Panc1 (cell line): ENCODE measurements at regions not wholly inside any gene's neighbourhood (a gene's known extent, or its start where the extent isn't known, plus 50 kb on each side); places are given as distances from the start of the nearest gene placed in this dataset.

Experiments used
- ATAC-seq: fragments of 200-7000 bp; cut with Tn5 transposase; 2 replicates; pipeline ENCODE4 v1.9.1; 2020; ENCODE audit warnings: mild to moderate bottlenecking, moderate library complexity
- BruUV-seq: library from RNA; stranded (reverse); fragments of 400-500 nt; replicated peaks from 2 replicates; lab custom pipeline; 2021; lab: Mats Ljungman, UMichigan
- CTCF ChIA-PET: fragments of 300-600 bp; sonication (Branson Sonifier 250); formaldehyde crosslinking; loops from one replicate; lab custom pipeline; 2022; ENCODE audit warnings: antibody characterized with exemption; lab: Charles Lee
- POLR2A ChIA-PET: fragments of 300-600 bp; sonication (Branson Sonifier 250); formaldehyde crosslinking; loops from one replicate; lab custom pipeline; 2022; ENCODE audit warnings: antibody characterized with exemption; lab: Charles Lee
- DNase-seq: peaks from one replicate; pipeline ENCODE4 v3.0.0-alpha.2; 2010; ENCODE audit warnings: low read depth, low spot score
- H3K27ac ChIP-seq: 2 replicates; pipeline ENCODE4 v1.5.1; 2011; ENCODE audit warnings: mild to moderate bottlenecking, low read length, inconsistent platforms
- H3K27me3 ChIP-seq: fragments of 200-500 bp; sonication (Bioruptor generic); 2 replicates; pipeline ENCODE4 v1.6.0; 2014; ENCODE audit warnings: low read length, inconsistent platforms; ENCODE audit not compliant: control insufficient read depth, insufficient read depth
- H3K36me3 ChIP-seq: fragments of 200-500 bp; sonication (Bioruptor generic); 2 replicates; pipeline ENCODE4 v1.5.1; 2014; ENCODE audit warnings: inconsistent platforms, mild to moderate bottlenecking, low read length, moderate library complexity; ENCODE audit not compliant: control insufficient read depth, insufficient read depth
- H3K4me1 ChIP-seq: 2 replicates; pipeline ENCODE4 v1.5.1; 2011; ENCODE audit warnings: inconsistent platforms, mild to moderate bottlenecking, low read length, moderate library complexity; ENCODE audit not compliant: control insufficient read depth, insufficient read depth
- H3K4me3 ChIP-seq, 2 experiments: 2 replicates each; pipeline ENCODE4 v1.5.1; 2011 to 2012; ENCODE audit warnings: low read depth in 2 of 2, low read length in 2 of 2, mild to moderate bottlenecking in 2 of 2, inconsistent platforms in 1 of 2, moderate library complexity in 1 of 2
- H3K9me3 ChIP-seq: fragments of 200-500 bp; sonication (Bioruptor generic); 2 replicates; pipeline ENCODE4 v1.5.1; 2014; ENCODE audit warnings: low read depth, mild to moderate bottlenecking, inconsistent platforms, low read length, moderate library complexity; ENCODE audit not compliant: control insufficient read depth, insufficient read depth
- POLR2AphosphoS5 ChIP-seq: IDR thresholded peaks from 2 replicates; pipeline ENCODE4 v1.6.1; 2012; ENCODE audit warnings: mild to moderate bottlenecking, low read depth, low read length, moderate library complexity
- SIN3A ChIP-seq: IDR thresholded peaks from 2 replicates; pipeline ENCODE4 v1.6.1; 2012; ENCODE audit warnings: low read depth, mild to moderate bottlenecking, low read length, moderate library complexity, borderline replicate concordance; ENCODE audit not compliant: insufficient read depth
- TCF7L2 ChIP-seq: IDR thresholded peaks from 2 replicates; pipeline ENCODE4 v1.6.1; 2011; ENCODE audit warnings: mild to moderate bottlenecking, low read depth, low read length, inconsistent platforms
- in situ Hi-C: cut with HindIII; loops from 2 replicates; pipeline ENCODE4 v1.10.0; 2016; ENCODE audit warnings: low sequenced_read_pairs, low pct_unique_long_range_greater_than_20kb
- intact Hi-C: fragments of 100-400 bp; cut with micrococcal nuclease; formaldehyde crosslinking; loops from one replicate; pipeline ENCODE4 v1.10.0; 2022; ENCODE audit not compliant: unreplicated experiment
- TF ChIP-seq, protein P1 (sequence below): fragments of 450-650 bp; IDR thresholded peaks from 2 replicates; pipeline ENCODE4 v1.5.1; 2017; ENCODE audit warnings: mild to moderate bottlenecking
- TF ChIP-seq, protein P2 (sequence below), 2 experiments: IDR thresholded peaks; 2 replicates each; pipeline ENCODE4 v1.6.1; 2011 to 2012; ENCODE audit warnings: low read depth in 2 of 2, control low read depth in 1 of 2, low read length in 1 of 2, mild to moderate bottlenecking in 1 of 2, moderate library complexity in 1 of 2; ENCODE audit not compliant: insufficient read depth in 1 of 2

DNA sequence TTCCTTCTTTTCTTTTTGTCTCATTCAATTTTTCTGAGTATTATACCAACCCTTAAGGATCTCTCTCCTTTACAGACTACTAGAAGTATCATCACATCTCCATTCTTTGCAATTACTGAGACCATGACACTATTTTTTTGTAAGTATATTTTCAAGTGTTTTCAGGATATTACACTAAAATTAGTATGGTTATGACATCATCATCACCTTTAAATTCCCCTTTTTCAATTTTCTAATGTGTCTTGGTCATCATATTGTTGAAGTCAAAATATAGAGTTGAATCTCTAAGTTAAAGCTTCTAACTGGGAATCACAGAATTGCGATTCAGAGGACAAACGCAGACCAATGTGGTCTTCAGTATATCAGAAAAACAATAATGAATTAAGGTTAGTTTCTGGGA is 1475.1 kb downstream of the OTOL1 start:
- Histone ChIP-seq H3K4me3 (no peak overlapping the region), H3K4me1 (no peaks in the 10 kb centered on the region), H3K9me3 (no peaks in the 10 kb centered on the region), H3K27ac (no peak overlapping the region), H3K36me3 (no peaks in the 10 kb centered on the region), H3K27me3 (no peaks in the 10 kb centered on the region)
- in situ Hi-C loops (no loop called here), intact Hi-C loops (no loop called here)
- TF ChIP-seq, protein P1, sequence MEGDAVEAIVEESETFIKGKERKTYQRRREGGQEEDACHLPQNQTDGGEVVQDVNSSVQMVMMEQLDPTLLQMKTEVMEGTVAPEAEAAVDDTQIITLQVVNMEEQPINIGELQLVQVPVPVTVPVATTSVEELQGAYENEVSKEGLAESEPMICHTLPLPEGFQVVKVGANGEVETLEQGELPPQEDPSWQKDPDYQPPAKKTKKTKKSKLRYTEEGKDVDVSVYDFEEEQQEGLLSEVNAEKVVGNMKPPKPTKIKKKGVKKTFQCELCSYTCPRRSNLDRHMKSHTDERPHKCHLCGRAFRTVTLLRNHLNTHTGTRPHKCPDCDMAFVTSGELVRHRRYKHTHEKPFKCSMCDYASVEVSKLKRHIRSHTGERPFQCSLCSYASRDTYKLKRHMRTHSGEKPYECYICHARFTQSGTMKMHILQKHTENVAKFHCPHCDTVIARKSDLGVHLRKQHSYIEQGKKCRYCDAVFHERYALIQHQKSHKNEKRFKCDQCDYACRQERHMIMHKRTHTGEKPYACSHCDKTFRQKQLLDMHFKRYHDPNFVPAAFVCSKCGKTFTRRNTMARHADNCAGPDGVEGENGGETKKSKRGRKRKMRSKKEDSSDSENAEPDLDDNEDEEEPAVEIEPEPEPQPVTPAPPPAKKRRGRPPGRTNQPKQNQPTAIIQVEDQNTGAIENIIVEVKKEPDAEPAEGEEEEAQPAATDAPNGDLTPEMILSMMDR, result no peak
- TF ChIP-seq, protein P2, sequence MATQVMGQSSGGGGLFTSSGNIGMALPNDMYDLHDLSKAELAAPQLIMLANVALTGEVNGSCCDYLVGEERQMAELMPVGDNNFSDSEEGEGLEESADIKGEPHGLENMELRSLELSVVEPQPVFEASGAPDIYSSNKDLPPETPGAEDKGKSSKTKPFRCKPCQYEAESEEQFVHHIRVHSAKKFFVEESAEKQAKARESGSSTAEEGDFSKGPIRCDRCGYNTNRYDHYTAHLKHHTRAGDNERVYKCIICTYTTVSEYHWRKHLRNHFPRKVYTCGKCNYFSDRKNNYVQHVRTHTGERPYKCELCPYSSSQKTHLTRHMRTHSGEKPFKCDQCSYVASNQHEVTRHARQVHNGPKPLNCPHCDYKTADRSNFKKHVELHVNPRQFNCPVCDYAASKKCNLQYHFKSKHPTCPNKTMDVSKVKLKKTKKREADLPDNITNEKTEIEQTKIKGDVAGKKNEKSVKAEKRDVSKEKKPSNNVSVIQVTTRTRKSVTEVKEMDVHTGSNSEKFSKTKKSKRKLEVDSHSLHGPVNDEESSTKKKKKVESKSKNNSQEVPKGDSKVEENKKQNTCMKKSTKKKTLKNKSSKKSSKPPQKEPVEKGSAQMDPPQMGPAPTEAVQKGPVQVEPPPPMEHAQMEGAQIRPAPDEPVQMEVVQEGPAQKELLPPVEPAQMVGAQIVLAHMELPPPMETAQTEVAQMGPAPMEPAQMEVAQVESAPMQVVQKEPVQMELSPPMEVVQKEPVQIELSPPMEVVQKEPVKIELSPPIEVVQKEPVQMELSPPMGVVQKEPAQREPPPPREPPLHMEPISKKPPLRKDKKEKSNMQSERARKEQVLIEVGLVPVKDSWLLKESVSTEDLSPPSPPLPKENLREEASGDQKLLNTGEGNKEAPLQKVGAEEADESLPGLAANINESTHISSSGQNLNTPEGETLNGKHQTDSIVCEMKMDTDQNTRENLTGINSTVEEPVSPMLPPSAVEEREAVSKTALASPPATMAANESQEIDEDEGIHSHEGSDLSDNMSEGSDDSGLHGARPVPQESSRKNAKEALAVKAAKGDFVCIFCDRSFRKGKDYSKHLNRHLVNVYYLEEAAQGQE (IDR thresholded peaks at IDR 0.05; ENCODE audit: insufficient read depth in 1 of 2, low read depth in 2 of 2, low read length in 1 of 2), result no peak
- TF ChIP-seq POLR2AphosphoS5 (no peak), TCF7L2 (no peak), SIN3A (no peak)
- no peak for DNase-seq
- BruUV-seq, result no TSS peak
- CTCF ChIA-PET, result interaction anchor here (0.6 kb wide), 1 partner anchor 909 kb away, joined by 3 read pairs; no protein-coding TSS in a partner anchor
- ATAC-seq, result no peak
- POLR2A ChIA-PET, result interaction anchor here (0.7 kb wide), 1 partner anchor 389 kb away, joined by 8 read pairs; no protein-coding TSS in a partner anchor

DNA sequence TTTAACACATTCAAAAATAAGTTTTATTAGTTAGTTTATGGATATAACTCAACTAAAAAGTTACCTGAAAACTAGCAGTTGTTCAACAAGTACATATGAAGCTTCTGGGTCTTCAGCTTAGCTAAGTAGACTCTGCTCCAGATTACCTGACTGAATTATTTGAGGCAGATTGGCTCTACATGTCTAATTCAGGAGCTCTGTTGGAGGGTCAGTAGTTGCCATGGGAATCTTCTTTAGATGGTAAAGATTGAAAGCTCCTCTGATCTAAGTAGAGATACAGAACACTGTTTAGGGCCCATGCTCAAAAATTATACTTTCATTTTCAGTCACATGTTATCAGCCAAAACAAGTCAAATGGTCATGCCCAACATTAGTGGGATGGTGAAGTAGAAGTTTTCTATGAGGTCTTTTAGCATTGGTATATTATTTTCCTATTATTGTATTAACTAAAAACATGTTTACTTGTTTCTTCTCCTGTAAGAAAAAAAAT is 1476.9 kb downstream of the OTOL1 start:
- Histone ChIP-seq H3K36me3 (no peaks in the 10 kb centered on the region), H3K27ac (no peak overlapping the region), H3K4me1 (no peaks in the 10 kb centered on the region), H3K9me3 (no peaks in the 10 kb centered on the region), H3K27me3 (no peaks in the 10 kb centered on the region), H3K4me3 (no peak overlapping the region)
- ATAC-seq, result no peak
- intact Hi-C loops (no loop called here), in situ Hi-C loops (no loop called here)
- ChIA-PET CTCF (no interaction called here), POLR2A (no interaction called here)
- TF ChIP-seq, protein P2 (IDR thresholded peaks at IDR 0.05; ENCODE audit: insufficient read depth in 1 of 2, low read depth in 2 of 2, low read length in 1 of 2), result no peak
- TF ChIP-seq, protein P1, result no peak
- TF ChIP-seq POLR2AphosphoS5, result no peak
- no peak for TF ChIP-seq TCF7L2
- no peak for TF ChIP-seq SIN3A
- no TSS peak for BruUV-seq
- DNase-seq, result no peak
